ENCODE measurements at regions not wholly inside any gene's neighbourhood (a gene's known extent, or its start where the extent isn't known, plus 50 kb on each side); places are given as distances from the start of the nearest gene placed in this dataset.

GRCh38 chr3:148191966-148192365 lies 505.7 kb upstream of the AGTR1 start:
- no peak for TF ChIP-seq MAX (IDR thresholded peaks at IDR 0.05)
- TF ChIP-seq EGR1 (IDR thresholded peaks at IDR 0.05): no peak
- TF ChIP-seq CREB1 (IDR thresholded peaks at IDR 0.05; ENCODE audit: low read depth): no peak
- no peak for TF ChIP-seq NFIC (IDR thresholded peaks at IDR 0.05)
- TF ChIP-seq TEAD4 (IDR thresholded peaks at IDR 0.05): no peak
- TF ChIP-seq TCF12 (IDR thresholded peaks at IDR 0.05; ENCODE audit: low read depth): no peak
- TF ChIP-seq CEBPB (IDR thresholded peaks at IDR 0.05): no peak
- no peak for TF ChIP-seq TAF1 (IDR thresholded peaks at IDR 0.05; ENCODE audit: low read depth)
- TF ChIP-seq EP300 (IDR thresholded peaks at IDR 0.05; ENCODE audit: borderline replicate concordance): no peak
- TF ChIP-seq REST (IDR thresholded peaks at IDR 0.05; ENCODE audit: low read depth): no peak
- no peak for TF ChIP-seq RAD21 (IDR thresholded peaks at IDR 0.05; ENCODE audit: low read depth)
- TF ChIP-seq FOXM1 (IDR thresholded peaks at IDR 0.05; ENCODE audit: borderline replicate concordance, low read depth): no peak
- TF ChIP-seq ZBTB7A (IDR thresholded peaks at IDR 0.05; ENCODE audit: low read depth): no peak
